GM21390 (cell line): ENCODE measurements at regions not wholly inside any gene's neighbourhood (a gene's known extent, or its start where the extent isn't known, plus 50 kb on each side); places are given as distances from the start of the nearest gene placed in this dataset.
"Not testable (repeated sequence)": the region's sequence is repeated elsewhere in the genome, so short reads cannot be mapped to it uniquely, and the experiment has no call there.

Experiments
- ATAC-seq: cut with Tn5 transposase; IDR thresholded peaks from one replicate; pipeline ENCODE4 v1.9.1; 2021; ENCODE audit not compliant: unreplicated experiment

- no peak for ATAC-seq
Observed at GRCh38 chr6:128599036-128599435, 78.6 kb upstream of the PTPRK start.

DNA sequence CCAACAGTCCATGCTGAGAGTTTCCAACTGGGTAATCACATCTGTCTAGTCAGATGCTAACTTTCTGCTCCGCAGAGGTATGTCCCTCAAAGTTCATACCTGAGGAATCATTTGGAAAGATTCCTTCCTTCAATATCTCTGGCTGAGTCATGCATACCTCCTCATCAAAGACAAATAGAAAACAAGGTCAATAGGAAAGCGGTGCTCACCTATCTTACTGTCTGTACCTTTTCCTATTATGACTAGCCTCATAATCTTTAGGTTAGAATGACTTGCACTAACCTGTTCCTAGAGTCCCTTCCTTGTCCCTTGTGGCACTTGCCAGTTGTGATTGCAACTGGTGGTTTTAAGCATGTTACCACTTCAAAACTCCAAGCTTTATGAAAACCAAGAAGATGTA lies 78.2 kb upstream of the PTPRK start:
- no peak for ATAC-seq

DNA sequence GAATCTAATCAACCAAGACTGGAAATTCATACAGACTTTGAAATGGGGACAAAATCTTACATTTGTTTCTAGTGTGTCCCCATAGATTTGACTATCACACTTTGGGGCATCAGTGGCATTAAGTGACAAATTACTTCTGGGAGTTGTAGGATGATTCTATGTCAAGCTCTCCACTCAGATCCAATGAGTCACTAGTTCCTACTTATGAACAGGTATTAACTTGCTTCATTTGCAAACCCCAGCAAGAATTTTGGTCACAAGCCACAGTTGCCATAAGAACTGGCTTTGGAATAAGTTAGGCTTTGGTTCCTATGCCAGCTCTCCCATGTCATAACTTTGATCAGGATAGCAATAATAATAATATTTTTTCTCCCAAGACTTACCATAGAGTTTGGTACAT lies 77.6 kb upstream of the PTPRK start:
- no peak for ATAC-seq

DNA sequence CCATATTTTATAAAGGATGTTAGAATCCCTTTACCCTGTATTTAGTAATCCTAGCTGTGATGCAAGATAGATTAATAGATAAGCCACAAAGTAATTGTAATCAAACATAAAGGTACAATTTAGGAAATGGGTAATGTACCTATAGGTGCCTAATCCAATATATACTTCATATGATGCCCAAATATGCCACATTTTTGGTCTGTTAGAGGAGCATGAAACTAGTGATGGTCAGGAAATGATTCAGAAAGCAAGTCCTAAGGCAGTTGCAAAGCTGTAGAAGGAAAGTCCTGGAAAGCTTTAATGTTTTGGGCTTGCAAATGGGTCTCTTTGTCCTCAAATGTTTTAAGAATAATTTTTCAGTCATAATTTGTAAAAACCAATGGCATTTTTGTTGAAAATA lies 76.6 kb upstream of the PTPRK start:
- no peak for ATAC-seq

- no peak for ATAC-seq
Observed at GRCh38 chr6:128595544-128595943, 75.1 kb upstream of the PTPRK start.

GRCh38 chr6:128586095-128586494 lies 65.7 kb upstream of the PTPRK start:
- no peak for ATAC-seq

- no peak for ATAC-seq
Observed at GRCh38 chr6:128580224-128581110, 60.1 kb upstream of the PTPRK start.

DNA sequence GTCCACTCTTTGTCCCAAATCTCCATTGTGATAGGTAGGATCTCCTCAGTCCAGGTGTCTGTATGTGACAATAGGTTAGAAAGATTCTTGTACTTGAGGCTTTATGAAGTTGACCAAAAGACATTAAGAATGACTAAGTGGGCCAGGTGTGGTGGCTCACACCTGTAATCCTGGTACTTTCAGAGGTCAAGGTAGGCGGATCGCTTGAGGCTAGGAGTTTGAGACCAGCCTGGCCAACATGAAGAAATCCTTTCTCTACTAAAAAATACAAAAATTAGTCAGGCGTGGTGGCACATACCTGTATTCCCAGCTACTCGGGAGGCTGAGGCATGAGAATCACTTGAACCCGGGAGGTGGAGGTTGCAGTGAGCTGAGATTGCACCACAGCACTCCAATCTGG lies 54.9 kb upstream of the PTPRK start:
- not testable (repeated sequence) for ATAC-seq

- no peak for ATAC-seq
Observed at GRCh38 chr6:128574402-128574801, 54.0 kb upstream of the PTPRK start.

DNA sequence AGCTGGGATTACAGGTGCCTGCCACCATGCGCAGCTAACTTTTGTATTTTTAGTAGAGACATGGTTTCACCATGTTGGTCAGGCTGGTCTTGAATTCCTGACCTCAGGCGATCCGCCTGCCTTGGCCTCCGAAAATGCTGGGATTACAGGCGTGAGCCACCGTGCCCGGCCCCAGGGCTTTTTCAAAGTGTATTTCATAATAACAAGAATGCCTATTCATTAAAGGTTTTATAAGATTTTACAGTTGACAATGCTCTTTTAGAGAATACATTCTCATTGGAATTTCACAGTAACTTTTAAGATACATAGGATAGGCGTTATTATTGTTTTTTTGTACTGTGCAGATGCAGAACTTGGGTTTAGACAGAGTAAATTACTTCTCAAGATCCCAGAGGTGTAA lies 52.6 kb upstream of the PTPRK start:
- no peak for ATAC-seq

DNA sequence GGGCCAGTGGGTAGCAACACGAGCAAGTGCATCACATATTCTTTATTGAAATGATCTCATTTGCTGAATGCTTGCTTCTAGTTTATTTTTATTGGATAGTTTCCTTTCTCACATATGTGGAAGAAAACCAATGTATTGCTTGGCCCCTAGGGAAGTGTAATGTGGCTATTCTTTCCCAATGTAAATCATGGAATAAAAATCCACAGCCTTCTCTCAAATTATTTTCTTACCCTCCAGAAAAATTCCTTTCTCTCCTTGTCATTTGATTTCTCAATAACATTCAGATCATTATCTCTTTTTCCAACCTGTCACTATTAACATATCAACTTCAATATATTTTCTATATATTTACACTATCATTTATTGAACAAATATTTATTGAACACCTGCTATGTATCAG lies 51.9 kb upstream of the PTPRK start:
- no peak for ATAC-seq

DNA sequence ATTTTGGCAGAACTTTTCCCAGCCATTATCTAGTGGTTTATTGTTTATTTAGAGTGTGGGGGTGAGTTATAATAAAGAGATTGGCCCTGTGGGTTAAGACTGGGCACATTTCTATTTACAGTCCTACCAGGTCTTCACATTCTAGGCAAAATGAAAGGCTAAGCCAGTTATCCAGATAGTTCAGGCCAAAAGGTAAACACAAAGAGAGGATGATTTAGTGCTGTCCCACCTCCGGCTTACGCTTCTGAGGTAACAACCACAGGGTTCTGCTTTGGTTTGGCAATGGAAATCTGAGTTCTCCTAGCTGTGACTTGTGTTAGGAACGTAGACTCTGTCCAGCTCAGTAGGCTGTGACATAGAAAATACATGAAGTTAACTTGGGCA lies 50.3 kb upstream of the PTPRK start:
- no peak for ATAC-seq

DNA sequence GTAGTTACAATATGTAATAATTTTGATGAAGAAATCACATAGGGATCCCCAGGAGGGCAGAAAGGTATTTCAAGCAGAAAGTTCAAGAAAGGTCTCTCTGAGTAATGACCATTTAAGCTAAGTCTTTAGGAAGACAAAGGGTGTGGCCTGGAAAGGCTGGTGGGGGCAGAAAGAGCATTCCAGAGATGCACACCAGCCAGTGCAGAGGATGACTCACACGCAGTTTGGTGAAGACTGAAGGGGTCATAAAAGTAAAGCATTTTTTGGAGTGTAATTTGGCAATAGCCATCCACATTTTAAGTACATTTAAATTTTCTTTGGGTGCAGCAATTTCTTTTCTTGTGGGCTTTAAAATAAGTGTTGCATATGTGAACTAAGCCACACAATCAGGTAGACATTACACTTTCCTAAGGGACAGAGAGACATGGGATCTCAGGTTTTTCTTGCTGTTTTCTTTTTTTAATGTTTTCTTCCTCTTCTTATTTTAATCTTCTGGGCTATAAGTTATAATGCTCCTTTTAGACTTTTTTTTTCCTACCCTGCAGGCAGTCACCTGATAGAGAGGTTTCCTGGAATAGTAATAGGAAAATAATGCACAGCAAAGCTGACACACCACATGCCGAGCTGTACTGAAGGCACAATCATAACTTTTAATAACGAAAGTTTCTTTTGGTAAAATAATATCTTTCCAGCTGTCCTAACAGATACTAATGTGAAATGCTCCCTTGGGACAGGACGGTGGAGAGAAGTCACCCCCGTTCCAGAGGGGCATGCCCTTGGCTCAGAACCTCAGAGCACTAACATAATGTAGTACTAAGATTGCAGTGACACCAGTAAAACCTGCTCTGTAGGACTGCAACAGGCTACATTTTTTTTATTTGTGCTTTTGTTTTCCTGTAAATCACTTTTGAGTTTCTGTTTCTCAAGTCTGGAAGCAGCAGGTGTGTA lies 49.6 kb upstream of the PTPRK start:
- no peak for ATAC-seq
